DOHH2 (cell line): ENCODE measurements at regions not wholly inside any gene's neighbourhood (a gene's known extent, or its start where the extent isn't known, plus 50 kb on each side); places are given as distances from the start of the nearest gene placed in this dataset.

Source experiments
- EZH2phosphoT487 ChIP-seq: fragments of 200-600 bp; sonication (generic); IDR thresholded peaks from 2 replicates; pipeline ENCODE4 v1.6.1; 2017; ENCODE audit warnings: borderline replicate concordance, mild to moderate bottlenecking, antibody characterized with exemption, low read length, moderate library complexity, mixed read lengths
- TF ChIP-seq, protein P1 (sequence below): fragments of 200-600 bp; sonication (generic); IDR thresholded peaks from one replicate; pipeline ENCODE4 v1.5.1; 2014; ENCODE audit warnings: antibody characterized with exemption, mild to moderate bottlenecking, low read depth, low read length; ENCODE audit not compliant: poor library complexity, severe bottlenecking

DNA sequence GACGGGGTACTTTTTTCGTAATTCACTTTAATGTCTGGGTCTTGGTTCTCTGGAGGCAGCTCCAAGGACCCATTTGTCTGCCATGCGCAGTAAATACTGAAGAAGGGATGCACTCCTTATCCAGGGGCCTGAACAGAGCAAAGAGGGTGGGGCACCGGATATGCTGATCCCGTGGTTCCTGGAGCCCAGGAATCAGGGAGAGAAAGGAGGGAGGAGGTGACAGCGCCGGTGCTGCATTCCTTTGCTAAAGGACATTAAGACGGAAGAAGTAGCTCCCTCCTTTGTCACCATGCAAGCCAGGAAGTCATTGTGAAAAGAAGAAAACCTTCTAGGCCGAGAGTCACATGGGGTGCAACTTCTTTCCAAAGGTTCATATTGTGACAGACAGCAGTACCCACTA, 1057.7 kb downstream of the VRK1 start:
- TF ChIP-seq, protein P1, sequence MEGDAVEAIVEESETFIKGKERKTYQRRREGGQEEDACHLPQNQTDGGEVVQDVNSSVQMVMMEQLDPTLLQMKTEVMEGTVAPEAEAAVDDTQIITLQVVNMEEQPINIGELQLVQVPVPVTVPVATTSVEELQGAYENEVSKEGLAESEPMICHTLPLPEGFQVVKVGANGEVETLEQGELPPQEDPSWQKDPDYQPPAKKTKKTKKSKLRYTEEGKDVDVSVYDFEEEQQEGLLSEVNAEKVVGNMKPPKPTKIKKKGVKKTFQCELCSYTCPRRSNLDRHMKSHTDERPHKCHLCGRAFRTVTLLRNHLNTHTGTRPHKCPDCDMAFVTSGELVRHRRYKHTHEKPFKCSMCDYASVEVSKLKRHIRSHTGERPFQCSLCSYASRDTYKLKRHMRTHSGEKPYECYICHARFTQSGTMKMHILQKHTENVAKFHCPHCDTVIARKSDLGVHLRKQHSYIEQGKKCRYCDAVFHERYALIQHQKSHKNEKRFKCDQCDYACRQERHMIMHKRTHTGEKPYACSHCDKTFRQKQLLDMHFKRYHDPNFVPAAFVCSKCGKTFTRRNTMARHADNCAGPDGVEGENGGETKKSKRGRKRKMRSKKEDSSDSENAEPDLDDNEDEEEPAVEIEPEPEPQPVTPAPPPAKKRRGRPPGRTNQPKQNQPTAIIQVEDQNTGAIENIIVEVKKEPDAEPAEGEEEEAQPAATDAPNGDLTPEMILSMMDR: no peak
- no peak for TF ChIP-seq EZH2phosphoT487
